ENCODE measurements at regions not wholly inside any gene's neighbourhood (a gene's known extent, or its start where the extent isn't known, plus 50 kb on each side); places are given as distances from the start of the nearest gene placed in this dataset.

GRCh38 chr10:3723766-3724165, 61.2 kb downstream of the KLF6 start:
- peak; percentile 87 for DNase-seq

DNA sequence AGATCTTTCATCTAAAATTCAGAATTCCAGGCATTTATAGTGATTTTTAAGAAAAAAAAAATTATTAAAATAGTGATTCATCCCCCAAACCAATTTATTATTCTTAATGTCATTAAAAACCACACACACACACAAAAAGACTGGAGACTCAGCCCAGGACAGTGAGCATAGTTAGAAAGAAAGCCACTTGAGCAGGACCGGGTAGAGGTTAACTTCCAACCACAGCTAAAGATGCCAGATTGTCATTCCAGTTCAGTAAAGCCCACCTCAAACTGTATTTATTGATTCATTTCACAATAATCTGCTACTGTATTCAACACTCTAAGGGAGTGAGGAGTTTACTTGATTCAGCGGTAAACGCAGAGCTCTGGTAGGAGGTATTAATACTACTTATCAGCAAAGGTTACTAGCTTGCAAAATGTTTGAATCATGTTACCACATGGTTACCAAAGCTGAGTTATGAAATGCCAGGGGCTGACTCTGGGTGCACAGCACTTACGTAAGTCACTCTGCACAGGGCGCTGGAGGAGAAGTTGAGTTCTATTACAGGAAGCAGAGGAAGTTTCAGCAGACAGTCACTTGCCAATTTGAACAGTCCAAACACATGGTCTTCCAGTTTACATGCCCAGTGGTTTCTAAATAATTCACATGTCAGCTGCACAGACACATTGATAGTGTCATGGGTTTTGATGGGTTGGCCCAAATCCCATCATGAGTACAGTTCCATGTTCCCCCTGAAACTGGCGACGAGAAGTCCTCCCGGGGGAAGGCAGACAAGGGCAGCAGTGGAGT, 64.6 kb downstream of the KLF6 start:
- peak; percentile 72 for DNase-seq

GRCh38 chr10:3719024-3719843, 65.8 kb downstream of the KLF6 start:
- DNase-seq = no peak

DNA sequence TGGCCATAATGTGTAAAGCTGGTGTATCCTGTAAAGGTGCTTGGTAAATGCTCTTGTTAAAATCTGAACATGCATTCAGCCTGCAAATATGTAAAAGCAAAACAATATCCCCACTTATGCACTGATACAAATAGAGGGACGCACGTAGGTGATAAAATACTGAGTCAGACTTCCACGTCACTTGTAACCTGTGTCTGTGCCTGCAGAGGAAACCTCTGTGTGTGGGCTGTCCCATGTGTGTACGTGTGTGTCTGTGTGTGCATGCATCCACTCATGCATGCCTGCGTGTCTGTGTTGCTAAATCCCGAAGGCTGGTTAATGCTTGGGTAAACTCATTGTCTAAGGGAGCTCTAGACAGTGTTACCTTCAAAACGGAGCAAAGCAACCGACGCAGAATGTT, 68.9 kb downstream of the KLF6 start:
- DNase-seq = no peak

GRCh38 chr10:3714967-3715366, 70.0 kb downstream of the KLF6 start:
- DNase-seq = no peak

DNA sequence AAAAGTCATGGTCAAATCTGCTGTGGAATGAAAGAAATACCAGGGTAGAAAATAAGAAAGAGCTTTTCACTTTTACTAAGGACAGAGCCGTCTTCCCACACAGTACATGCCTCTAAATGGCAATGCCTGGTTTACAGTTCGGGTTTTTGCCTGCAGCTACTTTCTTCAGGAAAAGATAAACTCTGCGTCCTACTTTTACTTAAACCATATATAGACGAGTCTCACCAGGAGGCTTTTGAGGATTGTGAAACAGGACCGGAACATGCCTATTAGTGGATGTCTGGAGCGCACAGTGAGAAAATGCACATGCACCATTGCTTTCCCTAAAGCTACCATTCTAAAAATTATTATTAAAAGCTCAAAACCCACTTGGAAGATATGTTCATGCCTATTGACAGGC, 70.5 kb downstream of the KLF6 start:
- no peak for DNase-seq

- no peak for DNase-seq
Measured at GRCh38 chr10:3712707-3713106, 72.3 kb downstream of the KLF6 start.

DNA sequence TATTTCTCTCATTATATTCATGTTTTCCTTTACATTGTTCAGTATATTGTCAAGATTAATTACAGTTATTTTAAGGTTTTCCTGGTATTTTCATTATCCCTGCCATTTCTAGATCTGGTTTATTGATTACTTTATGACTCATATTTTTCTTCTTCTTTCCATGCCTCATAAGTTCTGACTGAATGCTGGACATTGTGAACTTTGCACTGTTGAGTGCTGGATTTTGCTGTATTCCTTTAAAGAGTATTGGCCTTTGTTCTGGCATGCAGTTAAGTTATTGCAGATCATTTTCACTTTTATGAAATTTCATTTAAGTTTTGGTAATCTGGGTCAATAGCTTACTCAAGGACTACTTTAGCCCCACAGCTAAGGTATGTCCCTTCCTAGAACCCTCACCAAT, 73.1 kb downstream of the KLF6 start:
- DNase-seq = no peak

GRCh38 chr10:3710764-3711163, 74.2 kb downstream of the KLF6 start:
- DNase-seq = no peak

GRCh38 chr10:3709456-3710060, 75.5 kb downstream of the KLF6 start:
- DNase-seq = no peak

GRCh38 chr10:3708852-3709251, 76.2 kb downstream of the KLF6 start:
- peak; percentile 8 for DNase-seq

DNA sequence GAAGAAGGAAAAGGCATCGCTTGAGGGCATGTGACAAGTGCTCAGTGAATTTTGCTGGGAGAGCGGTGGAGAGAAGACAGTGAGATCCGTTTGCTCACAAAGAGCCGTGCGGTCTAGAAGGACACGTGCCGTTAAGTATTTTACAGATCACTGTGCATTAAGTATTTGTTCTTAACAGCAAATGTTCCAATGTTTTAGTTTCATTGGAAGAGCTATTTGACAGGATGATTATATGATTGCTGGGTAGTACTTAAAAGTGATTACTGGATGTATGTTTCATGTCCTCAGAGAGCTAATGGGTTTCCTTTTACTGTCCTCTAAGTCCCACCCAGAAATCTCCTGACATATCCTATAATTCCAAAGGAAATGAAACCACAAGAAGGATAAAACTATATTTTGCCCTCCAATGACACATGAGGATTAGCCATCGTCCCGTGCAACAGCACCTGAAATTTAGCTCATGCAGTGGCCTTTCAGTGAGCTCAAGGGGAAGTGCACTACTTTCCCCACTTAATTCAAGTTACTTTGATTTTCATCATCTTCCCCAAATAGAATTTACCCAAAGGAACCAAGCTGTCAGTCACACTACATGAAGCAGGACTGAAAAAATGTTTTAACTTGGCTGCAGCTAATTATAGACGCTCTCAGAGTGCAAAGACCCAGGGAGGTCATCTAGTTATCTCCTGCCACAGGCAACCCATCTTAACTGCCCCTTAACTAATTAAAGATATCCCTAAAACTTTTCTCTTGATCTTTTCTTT, 80.3 kb downstream of the KLF6 start:
- no peak for DNase-seq

- DNase-seq = no peak
Measured at GRCh38 chr10:3702569-3702968, 82.4 kb downstream of the KLF6 start.

- no peak for DNase-seq
Measured at GRCh38 chr10:3702056-3702546, 82.9 kb downstream of the KLF6 start.

DNA sequence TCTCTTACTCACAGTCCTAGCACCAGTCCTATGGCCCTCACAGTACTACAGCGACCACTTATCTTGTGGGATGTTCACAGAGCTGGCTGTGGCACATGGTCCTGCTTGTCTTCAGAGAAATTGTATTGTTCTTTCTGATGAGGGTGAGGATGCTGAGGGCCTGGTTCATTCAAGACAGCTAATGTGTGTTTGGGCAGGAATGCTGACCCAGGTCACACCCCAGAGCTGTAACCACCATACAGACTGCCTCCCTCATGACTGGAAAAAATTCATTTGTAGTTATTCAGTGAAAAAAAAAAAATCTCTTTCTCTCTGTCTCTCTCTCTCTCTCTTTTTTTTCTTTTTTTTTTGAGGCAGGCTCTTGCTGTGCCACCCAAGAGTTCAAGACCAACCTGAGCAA, 83.5 kb downstream of the KLF6 start:
- DNase-seq = no peak

DNA sequence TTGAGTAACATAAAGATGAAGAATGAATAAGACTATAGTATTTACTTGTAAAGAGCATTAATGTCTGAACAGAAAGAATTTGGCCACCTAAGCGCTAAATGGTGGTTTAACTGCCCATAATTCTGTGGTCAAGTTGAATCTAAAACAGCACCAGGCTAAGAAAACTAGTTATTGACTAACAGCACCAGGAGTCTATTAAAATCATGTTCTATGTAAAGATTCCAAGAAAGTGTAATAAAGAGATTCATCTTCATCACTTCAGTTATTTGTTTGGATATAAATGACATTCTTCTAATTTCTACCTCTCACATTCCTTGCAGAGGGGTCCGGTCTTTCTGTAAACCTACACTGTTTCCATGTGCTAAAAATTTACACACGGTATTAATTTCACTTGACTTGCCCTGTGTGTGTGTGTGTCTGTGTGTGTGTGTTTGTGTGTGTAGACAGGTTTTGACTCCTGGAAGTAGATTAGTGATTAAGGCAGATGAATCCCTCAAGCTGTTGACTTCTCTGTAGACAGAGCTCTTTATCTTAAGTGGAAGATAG, 84.4 kb downstream of the KLF6 start:
- peak; percentile 54 for DNase-seq

- DNase-seq = no peak
Measured at GRCh38 chr10:3699916-3700315, 85.1 kb downstream of the KLF6 start.

DNA sequence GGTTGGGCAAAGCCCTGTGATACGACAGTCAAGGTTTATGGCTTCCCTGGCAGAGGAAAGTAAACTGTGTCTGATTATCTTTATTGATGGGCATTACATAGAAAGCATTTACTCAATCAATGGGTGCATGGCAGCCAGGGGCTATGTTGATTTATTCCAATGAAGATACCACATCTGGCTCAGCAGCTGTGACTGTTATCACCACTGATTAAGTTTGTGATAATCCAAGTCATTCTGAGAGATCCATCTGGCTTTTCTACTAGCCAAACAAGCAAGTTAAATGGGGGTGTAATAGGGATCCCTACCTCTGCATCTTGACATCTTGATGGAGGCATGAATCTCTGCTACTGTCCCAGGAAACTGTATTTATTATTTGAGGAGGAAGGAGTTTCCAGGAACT, 86.7 kb downstream of the KLF6 start:
- no peak for DNase-seq

DNA sequence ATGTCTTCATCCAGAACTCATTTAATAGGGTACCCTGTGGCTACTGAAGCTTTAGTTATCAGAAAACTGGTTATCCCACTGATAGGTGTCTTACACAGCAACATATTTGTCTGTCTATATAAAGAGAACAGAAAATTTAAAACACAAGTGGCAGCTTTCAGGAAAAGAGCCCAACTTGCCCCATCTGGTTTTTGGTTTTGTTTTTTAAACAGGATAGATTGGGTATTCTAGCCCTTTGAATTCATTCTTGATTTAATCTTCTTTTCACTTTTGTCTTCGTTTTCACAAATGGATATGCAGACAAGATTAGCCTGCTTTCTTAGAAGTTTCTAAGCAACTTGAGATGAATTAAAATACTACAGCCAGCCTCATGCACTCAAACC, 91.3 kb downstream of the KLF6 start:
- no peak for DNase-seq

GRCh38 chr10:3693022-3693697, 91.8 kb downstream of the KLF6 start:
- no peak for DNase-seq

DNA sequence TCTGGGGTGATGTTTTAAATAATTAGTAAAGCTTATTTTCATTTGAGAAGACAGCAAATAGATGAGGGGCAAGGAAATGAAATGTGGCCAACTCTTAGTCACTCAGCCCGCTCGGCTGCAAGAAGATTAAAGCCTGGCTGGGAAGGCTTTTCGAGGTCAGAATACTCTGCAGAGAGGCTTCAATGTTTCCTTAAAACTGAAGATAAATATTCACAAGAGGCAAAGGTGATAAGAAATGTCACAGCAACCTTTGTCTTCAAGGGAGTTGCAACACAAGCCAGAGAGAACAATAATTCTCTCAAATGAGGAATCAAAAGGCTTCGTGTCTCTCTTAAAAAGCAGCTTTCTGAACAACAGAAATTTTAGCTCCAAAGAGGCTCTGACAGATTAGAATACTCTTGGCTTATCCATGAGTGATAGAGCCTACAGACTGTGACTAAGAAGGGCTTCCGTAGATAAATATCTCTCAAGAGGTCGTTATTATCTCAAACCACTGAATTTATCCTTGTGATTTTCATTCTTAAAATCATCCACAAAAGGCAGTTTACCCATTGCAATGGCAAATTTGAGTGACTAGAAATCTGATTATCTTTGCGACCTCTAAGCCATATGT, 92.5 kb downstream of the KLF6 start:
- DNase-seq = no peak

DNA sequence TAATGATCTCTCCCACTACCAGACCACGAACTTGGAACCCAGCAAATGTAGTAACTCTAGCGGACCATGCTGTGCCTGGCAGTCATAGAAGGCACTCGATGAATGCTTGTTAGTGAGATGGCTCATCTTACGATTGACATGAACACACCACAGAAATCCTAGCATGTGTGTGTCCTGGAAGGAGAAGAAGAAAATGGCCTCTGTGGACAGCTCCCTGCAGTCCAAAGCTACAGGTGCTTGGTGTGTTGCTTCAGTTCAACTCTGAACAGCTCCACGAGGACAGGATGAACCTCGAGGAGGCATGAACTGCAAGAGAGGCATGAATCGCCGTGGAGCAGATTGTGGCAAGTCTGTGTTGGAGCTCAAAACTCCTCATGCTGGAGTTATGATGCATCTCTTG, 93.5 kb downstream of the KLF6 start:
- no peak for DNase-seq
